H1 (cell line): ENCODE measurements at regions not wholly inside any gene's neighbourhood (a gene's known extent, or its start where the extent isn't known, plus 50 kb on each side); places are given as distances from the start of the nearest gene placed in this dataset.

ENCODE experiments used
- CTCF ChIA-PET: fragments of 300-600 bp; sonication (Branson Sonifier 250); formaldehyde crosslinking; loops from one replicate; lab custom pipeline; 2021; ENCODE audit not compliant: partially characterized antibody; lab: Charles Lee
- POLR2A ChIA-PET: fragments of 300-600 bp; sonication (Branson Sonifier 250); formaldehyde crosslinking; loops from one replicate; lab custom pipeline; 2021; ENCODE audit warnings: inconsistent platforms; ENCODE audit not compliant: partially characterized antibody; lab: Charles Lee
- DNase-seq, 2 experiments: peaks; one replicate each; pipeline versions ENCODE4 v3.0.0 to v3.0.0-alpha.2; 2010 to 2022; ENCODE audit warnings: low spot score in 2 of 2, low read depth in 1 of 2, mixed read lengths in 1 of 2
- FAIRE-seq: peaks from 2 replicates; lab custom pipeline; 2011; peaks lifted over from hg19 to GRCh38; lab: Jason Lieb, UNC
- H2AFZ ChIP-seq: 2 replicates; pipeline ENCODE4 v1.8.1; 2012; ENCODE audit warnings: low read length, inconsistent platforms
- H2AK5ac ChIP-seq: 2 replicates; pipeline ENCODE4 v1.6.1; 2013; ENCODE audit warnings: low read depth, low read length
- H2BK120ac ChIP-seq: replicated peaks from 2 replicates; pipeline ENCODE3; 2013; ENCODE audit warnings: low read depth, low read length, inconsistent platforms
- H2BK12ac ChIP-seq: 2 replicates; pipeline ENCODE4 v1.6.1; 2013; ENCODE audit warnings: low read depth, low read length
- H2BK15ac ChIP-seq: 2 replicates; pipeline ENCODE4 v1.6.1; 2013; ENCODE audit warnings: low read length
- H2BK20ac ChIP-seq: 2 replicates; pipeline ENCODE4 v1.6.1; 2013; ENCODE audit warnings: low read length
- H2BK5ac ChIP-seq: 2 replicates; pipeline ENCODE4 v1.6.1; 2013; ENCODE audit warnings: low read depth, low read length
- H3K14ac ChIP-seq: 2 replicates; pipeline ENCODE4 v1.6.1; 2013; ENCODE audit warnings: inconsistent platforms; ENCODE audit not compliant: insufficient read length
- H3K18ac ChIP-seq: 2 replicates; pipeline ENCODE4 v1.6.1; 2013; ENCODE audit warnings: low read length; ENCODE audit errors: extremely low read depth
- H3K23ac ChIP-seq: 2 replicates; pipeline ENCODE4 v1.6.1; 2013; ENCODE audit warnings: inconsistent platforms; ENCODE audit not compliant: insufficient read length
- H3K23me2 ChIP-seq: 2 replicates; pipeline ENCODE4 v1.6.1; 2013; ENCODE audit warnings: low read depth, low read length
- H3K27ac ChIP-seq: 2 replicates; pipeline ENCODE4 v1.6.1; 2011; ENCODE audit warnings: low read depth, low read length, inconsistent platforms
- H3K27me3 ChIP-seq, 4 experiments: replicated peaks in 1 of 4; 1 replicate in 1 of 4; 2 replicates in 3 of 4; pipeline versions ENCODE4 v1.6.1 to v1.8.1; 2011 to 2013; ENCODE audit warnings: low read length in 3 of 4, mild to moderate bottlenecking in 3 of 4, inconsistent platforms in 2 of 4, mixed read lengths in 2 of 4, moderate library complexity in 1 of 4; ENCODE audit not compliant: control insufficient read depth in 3 of 4, insufficient read depth in 3 of 4; ENCODE audit errors: extremely low read depth in 1 of 4
- H3K36me3 ChIP-seq, 4 experiments: 2 replicates each; pipeline versions ENCODE4 v1.6.1 to v1.8.1; 2011 to 2013; ENCODE audit warnings: mild to moderate bottlenecking in 4 of 4, low read length in 3 of 4, moderate library complexity in 2 of 4, control low read depth in 1 of 4, inconsistent platforms in 1 of 4; ENCODE audit not compliant: insufficient read depth in 4 of 4, control insufficient read depth in 2 of 4
- H3K4ac ChIP-seq: replicated peaks from 2 replicates; pipeline ENCODE3; 2013; ENCODE audit warnings: low read length, low read depth, mixed read lengths, inconsistent platforms; ENCODE audit not compliant: insufficient read length
- H3K4me1 ChIP-seq, 4 experiments: replicated peaks in 1 of 4; 1 replicate in 1 of 4; 2 replicates in 3 of 4; pipeline versions ENCODE4 v1.6.1 to v1.8.1; 2011 to 2013; ENCODE audit warnings: low read length in 3 of 4, inconsistent platforms in 2 of 4, mixed read lengths in 1 of 4; ENCODE audit not compliant: insufficient read depth in 4 of 4, control insufficient read depth in 3 of 4
- H3K4me2 ChIP-seq, 2 experiments: 2 replicates each; pipeline versions ENCODE4 v1.6.1 to v1.8.1; 2011 to 2013; ENCODE audit warnings: low read depth in 2 of 2, low read length in 2 of 2, control low read depth in 1 of 2, inconsistent platforms in 1 of 2, mild to moderate bottlenecking in 1 of 2; ENCODE audit not compliant: insufficient read depth in 1 of 2
- H3K4me3 ChIP-seq, 4 experiments: fragments of 200-600, 300-600 bp in 1 of 4; sonication (generic), shearing (Covaris generic), sonication (Bioruptor Twin) in 1 of 4; 2 replicates each; pipeline versions ENCODE4 v1.5.1 to v1.8.1; 2011 to 2016; ENCODE audit warnings: low read length in 4 of 4, low read depth in 3 of 4, control low read depth in 2 of 4, inconsistent platforms in 2 of 4, mild to moderate bottlenecking in 2 of 4, mixed read lengths in 1 of 4, moderate library complexity in 1 of 4; ENCODE audit not compliant: insufficient read depth in 2 of 4; ENCODE audit errors: extremely low read depth in 1 of 4
- H3K56ac ChIP-seq: replicated peaks from 2 replicates; pipeline ENCODE3; 2013; ENCODE audit warnings: low read depth, mild to moderate bottlenecking, mixed read lengths, low read length, inconsistent platforms; ENCODE audit not compliant: insufficient read length
- H3K79me1 ChIP-seq: 2 replicates; pipeline ENCODE4 v1.6.1; 2013; ENCODE audit warnings: low read depth, low read length, control low read depth
- H3K79me2 ChIP-seq, 2 experiments: 2 replicates each; pipeline versions ENCODE4 v1.6.1 to v1.8.1; 2012 to 2013; ENCODE audit warnings: low read length in 2 of 2, mild to moderate bottlenecking in 2 of 2, inconsistent platforms in 1 of 2; ENCODE audit not compliant: insufficient read depth in 2 of 2, control insufficient read depth in 1 of 2
- H3K9ac ChIP-seq, 4 experiments: replicated peaks in 1 of 4; 1 replicate in 1 of 4; 2 replicates in 3 of 4; pipeline versions ENCODE4 v1.6.1 to v1.8.1; 2011 to 2013; ENCODE audit warnings: low read depth in 3 of 4, low read length in 3 of 4, control low read depth in 2 of 4, mild to moderate bottlenecking in 2 of 4, moderate library complexity in 2 of 4, inconsistent platforms in 1 of 4; ENCODE audit errors: extremely low read depth in 1 of 4
- H3K9me3 ChIP-seq, 2 experiments: 2 replicates each; pipeline versions ENCODE4 v1.6.1 to v1.8.1; 2012 to 2013; ENCODE audit warnings: mild to moderate bottlenecking in 2 of 2, moderate library complexity in 2 of 2, control low read depth in 1 of 2, inconsistent platforms in 1 of 2, low read depth in 1 of 2, low read length in 1 of 2, mixed read lengths in 1 of 2; ENCODE audit not compliant: insufficient read depth in 2 of 2
- H4K20me1 ChIP-seq, 2 experiments: replicated peaks in 1 of 2; 2 replicates each; pipeline versions ENCODE3 to v1.8.1; 2011 to 2013; ENCODE audit warnings: inconsistent platforms in 2 of 2, low read length in 2 of 2, mild to moderate bottlenecking in 1 of 2; ENCODE audit not compliant: insufficient read depth in 2 of 2, control insufficient read depth in 1 of 2
- H4K5ac ChIP-seq: 2 replicates; pipeline ENCODE4 v1.6.1; 2013; ENCODE audit warnings: low read length, low read depth, mixed read lengths, inconsistent platforms; ENCODE audit not compliant: insufficient read length
- H4K8ac ChIP-seq: 2 replicates; pipeline ENCODE4 v1.8.0; 2013; ENCODE audit warnings: mild to moderate bottlenecking, moderate library complexity, low read length, inconsistent platforms; ENCODE audit not compliant: insufficient read depth; ENCODE audit errors: extremely low read depth
- H4K91ac ChIP-seq: replicated peaks from 2 replicates; pipeline ENCODE3; 2013; ENCODE audit warnings: low read length, mixed read lengths, inconsistent platforms; ENCODE audit not compliant: insufficient read length
- ATF2 ChIP-seq: IDR thresholded peaks from 2 replicates; pipeline ENCODE4 v1.6.1; 2012; ENCODE audit warnings: low read length, inconsistent platforms
- BACH1 ChIP-seq: IDR thresholded peaks from 2 replicates; pipeline ENCODE4 v1.6.1; 2012; ENCODE audit warnings: low read length, improper control_type of control experiment
- MAX ChIP-seq: IDR thresholded peaks from 2 replicates; pipeline ENCODE4 v1.6.1; 2012; ENCODE audit warnings: inconsistent platforms
- POU5F1 ChIP-seq: IDR thresholded peaks from 2 replicates; pipeline ENCODE4 v1.6.1; 2011; ENCODE audit warnings: low read depth, mild to moderate bottlenecking, low read length, moderate library complexity
- SRF ChIP-seq: IDR thresholded peaks from 2 replicates; pipeline ENCODE4 v1.6.1; 2011; ENCODE audit warnings: mild to moderate bottlenecking, low read depth, low read length, moderate library complexity
- TBP ChIP-seq: IDR thresholded peaks from 2 replicates; pipeline ENCODE4 v1.6.1; 2011; ENCODE audit warnings: low read depth, low read length, improper control_type of control experiment
- WGBS, 2 experiments: shearing (Covaris generic) in 1 of 2; methylation state at CpG; one replicate each; pipeline versions ENCODE4 v1.1.6 to v1.1.7; 2013 to 2015; ENCODE audit warnings: low lambda C conversion rate in 2 of 2, mixed read lengths in 2 of 2, inconsistent platforms in 1 of 2, low coverage in 1 of 2, missing lambda C conversion rate in 1 of 2; ENCODE audit not compliant: insufficient replicate concordance in 2 of 2, insufficient coverage in 1 of 2, insufficient read length in 1 of 2; ENCODE audit errors: extremely low coverage in 1 of 2, missing lambda C conversion rate in 1 of 2; 5-methylcytosine and 5-hydroxymethylcytosine counted together

- Histone ChIP-seq H4K5ac (no peak overlapping the region), H2AK5ac (no peak overlapping the region), H2BK20ac (no peak overlapping the region), H3K4me3 (no peak overlapping the region), H3K9ac (no peak overlapping the region), H3K79me1 (no peaks in the 10 kb centered on the region), H4K20me1 (no peaks in the 10 kb centered on the region), H3K4ac (no peak overlapping the region), H3K36me3 (no peaks in the 10 kb centered on the region), H3K14ac (no peak overlapping the region), H3K79me2 (no peaks in the 10 kb centered on the region), H2BK120ac (no peak overlapping the region), H3K27me3 (no peaks in the 10 kb centered on the region), H3K4me1 (0 out of 7 replicates have a peak, but pooled peaks cover 0 to 5% (median 1%) of the 10 kb centered on the region in 4 experiments), H3K23ac (no peak overlapping the region), H4K8ac (no peak overlapping the region), H2BK12ac (no peak overlapping the region), H2BK15ac (no peak overlapping the region), H3K56ac (no peak overlapping the region), H3K4me2 (no peak overlapping the region), H2BK5ac (no peak overlapping the region), H4K91ac (no peak overlapping the region), H3K27ac (no peak overlapping the region), H3K18ac (no peak overlapping the region), H3K23me2 (no peaks in the 10 kb centered on the region), H2AFZ (no peak overlapping the region), H3K9me3 (no peaks in the 10 kb centered on the region)
- CTCF ChIA-PET = interaction anchor here (0.8 kb wide), 1 partner anchor 12 kb away, joined by 3 read pairs; no protein-coding TSS in a partner anchor
- DNase-seq (no peak), FAIRE-seq (no peak)
- 94% methylated on average over 3 of the region's 3 CpGs; no CpG with 5 or more reads in 1 of the 2 experiments for WGBS, 2 experiments
- POLR2A ChIA-PET = no interaction called here
- TF ChIP-seq POU5F1 (no peak), MAX (no peak), BACH1 (no peak), ATF2 (no peak), TBP (no peak), SRF (no peak)
Measured at GRCh38 chr18:2424420-2424819, 146.9 kb downstream of the METTL4 start.
